Activated CD8-positive, alpha-beta memory T cell treated with anti-CD3 and anti-CD28 coated beads for 4 hours (primary cell): ENCODE measurements at regions not wholly inside any gene's neighbourhood (a gene's known extent, or its start where the extent isn't known, plus 50 kb on each side); places are given as distances from the start of the nearest gene placed in this dataset.
A peak's percentile ranks its signal among the peaks of the same experiment; 100 is the strongest.
"Not testable (repeated sequence)": the region's sequence is repeated elsewhere in the genome, so short reads cannot be mapped to it uniquely, and the experiment has no call there.

Experiments
- DNase-seq, 2 donors: peaks; one replicate each; pipeline ENCODE4 v3.0.0-alpha.2; 2020; ENCODE audit warnings: low read depth in 2 of 2

- not testable (repeated sequence) for DNase-seq
Measured at GRCh38 chr16:29168515-29169259, 183.8 kb downstream of the LAT start.

GRCh38 chr16:29164442-29165089, 179.7 kb downstream of the LAT start:
- not testable (repeated sequence) for DNase-seq

GRCh38 chr16:29160171-29160570, 175.3 kb downstream of the LAT start:
- DNase-seq = not testable (repeated sequence)

GRCh38 chr16:29159603-29160002, 174.8 kb downstream of the LAT start:
- DNase-seq = not testable (repeated sequence)

DNA sequence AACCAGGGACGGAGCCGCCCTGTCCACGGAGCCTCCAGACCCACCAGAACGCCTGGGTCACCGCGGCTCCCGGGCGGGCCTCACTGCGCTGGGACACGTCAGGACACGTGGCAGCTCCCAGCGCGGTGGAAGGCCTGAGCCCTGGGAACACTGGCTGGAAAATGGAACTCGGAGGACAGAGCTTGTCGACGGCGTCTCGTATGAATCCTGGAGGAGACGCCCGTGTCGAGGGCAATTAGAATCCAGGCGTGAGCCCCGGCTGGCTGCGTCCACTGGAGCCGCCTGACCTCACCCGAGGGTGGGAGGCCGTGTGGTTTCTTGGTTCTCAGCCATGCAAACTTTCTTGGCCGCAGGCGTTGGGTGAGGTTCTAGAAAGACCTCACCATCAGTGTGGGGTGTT, 173.9 kb downstream of the LAT start:
- DNase-seq = no peak

DNA sequence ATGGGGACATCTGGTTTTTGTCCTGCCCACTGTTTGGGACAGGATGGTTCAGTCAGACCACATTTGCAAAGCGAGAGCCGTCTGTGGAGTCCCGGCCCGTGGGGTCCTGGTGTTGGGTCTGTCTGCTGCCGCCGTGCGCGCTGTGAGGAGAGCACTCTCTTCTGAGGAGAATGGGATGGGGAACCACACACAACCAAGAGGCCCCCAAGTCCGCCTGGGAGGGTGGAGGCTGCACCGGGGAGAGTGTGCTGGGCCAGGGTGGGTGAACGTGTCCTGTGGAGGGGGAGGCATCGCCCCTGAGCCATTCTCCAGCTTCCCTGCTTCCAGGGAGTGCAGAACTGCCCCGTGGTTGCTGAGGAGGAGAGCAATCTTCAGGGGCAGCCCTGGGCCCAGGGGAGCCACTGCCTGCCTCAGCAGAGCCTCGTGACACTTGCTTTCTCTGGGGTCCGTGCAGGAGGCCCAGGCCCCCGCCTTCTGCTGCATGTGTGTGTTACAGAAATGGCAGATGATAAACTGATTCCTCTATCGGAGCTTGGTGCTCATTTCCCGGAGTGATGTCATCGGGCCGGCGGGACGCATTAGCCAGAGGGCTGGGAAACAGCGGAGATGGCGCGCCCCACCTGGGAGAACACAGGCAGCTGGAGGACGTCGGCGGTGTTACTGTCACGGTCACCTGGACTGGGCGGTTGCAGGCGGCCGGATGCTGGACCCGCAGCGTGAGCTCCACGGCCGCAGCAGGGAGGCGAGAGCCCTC, 173.4 kb downstream of the LAT start:
- not testable (repeated sequence) for DNase-seq

GRCh38 chr16:29157051-29157923, 172.4 kb downstream of the LAT start:
- DNase-seq = not testable (repeated sequence)

GRCh38 chr16:29156511-29156910, 171.7 kb downstream of the LAT start:
- no peak for DNase-seq

DNA sequence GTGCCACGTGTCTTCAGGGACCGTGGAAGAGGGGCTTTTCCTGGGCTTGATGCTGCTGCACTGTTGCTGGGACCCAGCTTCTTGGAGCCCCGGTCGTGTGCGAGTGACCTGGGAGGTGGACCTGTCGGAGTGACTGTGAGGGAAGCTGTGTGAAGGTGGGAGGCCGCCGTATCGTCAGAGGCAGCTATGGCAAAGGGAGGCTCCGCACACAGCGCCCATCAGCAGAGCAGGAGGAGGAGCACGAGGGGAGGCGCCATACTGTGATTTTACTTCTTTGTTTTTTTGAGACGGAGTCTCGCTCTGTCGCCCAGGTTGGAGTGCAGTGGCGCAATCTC, 171.0 kb downstream of the LAT start:
- not testable (repeated sequence) for DNase-seq

DNA sequence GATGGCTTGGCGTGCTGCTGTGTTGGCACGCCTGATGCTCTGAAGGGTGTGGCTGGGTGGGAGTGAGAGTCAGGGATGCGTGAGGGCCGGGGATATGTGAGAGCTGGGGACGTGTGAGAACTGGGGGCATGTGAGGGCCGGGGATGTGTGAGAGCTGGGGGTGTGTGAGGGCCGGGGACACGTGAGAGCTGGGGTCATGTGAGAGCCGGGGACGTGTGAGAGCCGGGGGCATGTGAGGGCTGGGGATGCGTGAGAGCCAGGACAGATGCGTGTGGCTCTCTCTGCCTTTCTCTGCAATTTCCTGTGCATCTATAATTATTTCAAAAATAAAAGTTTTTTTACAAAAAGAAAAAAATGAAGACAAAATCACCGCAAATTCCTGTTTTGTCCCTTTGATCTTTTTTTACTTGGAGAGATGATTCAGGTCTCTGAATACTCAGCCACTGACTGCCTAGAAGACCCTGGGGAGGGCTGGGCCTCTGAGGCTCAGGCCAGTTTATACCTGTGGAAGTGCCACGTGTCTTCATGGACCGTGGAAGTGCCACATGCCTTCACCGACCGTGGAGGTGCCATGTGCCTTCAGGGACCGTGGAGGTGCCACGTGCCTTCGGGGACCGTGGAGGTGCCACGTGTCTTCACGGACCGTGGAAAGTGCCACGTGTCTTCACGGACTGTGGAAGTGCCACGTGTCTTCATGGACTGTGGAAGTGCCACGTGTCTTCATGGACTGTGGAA, 170.4 kb downstream of the LAT start:
- DNase-seq = not testable (repeated sequence)

DNA sequence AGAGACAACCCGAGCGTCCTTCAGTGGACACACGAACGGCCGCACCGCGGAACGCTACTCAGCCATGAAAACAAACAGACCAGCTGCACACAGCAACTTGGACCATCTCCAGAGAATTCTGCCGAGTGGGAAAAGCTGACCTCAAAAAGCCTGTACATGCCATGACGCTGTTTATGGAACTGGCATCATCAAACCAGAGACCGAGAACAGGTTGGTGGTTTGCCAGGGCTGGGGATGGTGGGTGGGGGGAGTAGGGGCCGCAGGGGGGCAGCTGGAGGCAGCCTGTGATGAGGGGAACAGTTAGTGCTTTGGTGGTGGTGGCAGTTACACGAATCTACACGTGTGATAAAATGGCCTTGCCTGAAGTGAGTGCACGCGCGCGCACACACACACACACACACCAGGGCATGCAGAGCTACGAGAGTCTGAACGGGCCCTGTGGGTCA, 169.8 kb downstream of the LAT start:
- no peak for DNase-seq

DNA sequence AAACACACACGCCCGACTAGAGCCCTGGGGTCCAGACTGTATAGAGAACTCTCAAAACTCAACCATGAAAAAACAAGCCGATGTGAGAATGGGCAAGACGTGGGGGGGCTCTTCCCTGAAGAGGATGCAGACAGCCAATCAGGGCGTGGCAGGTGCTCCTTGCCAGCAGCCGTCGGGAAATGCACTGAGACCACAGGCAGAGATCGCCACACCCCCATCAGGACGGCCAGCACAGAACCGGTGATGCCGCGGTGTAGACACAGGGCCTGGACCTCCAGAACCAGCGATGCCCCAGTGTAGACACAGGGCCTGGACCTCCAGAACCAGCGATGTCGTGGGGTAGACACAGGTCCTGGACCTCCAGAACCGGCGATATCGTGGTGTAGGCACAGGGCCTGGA, 169.2 kb downstream of the LAT start:
- no peak for DNase-seq

GRCh38 chr16:29153307-29153706, 168.5 kb downstream of the LAT start:
- not testable (repeated sequence) for DNase-seq

GRCh38 chr16:29152544-29153031, 167.7 kb downstream of the LAT start:
- not testable (repeated sequence) for DNase-seq

- DNase-seq = no peak
Measured at GRCh38 chr16:29151317-29151716, 166.5 kb downstream of the LAT start.

GRCh38 chr16:29149912-29150311, 165.1 kb downstream of the LAT start:
- not testable (repeated sequence) for DNase-seq

DNA sequence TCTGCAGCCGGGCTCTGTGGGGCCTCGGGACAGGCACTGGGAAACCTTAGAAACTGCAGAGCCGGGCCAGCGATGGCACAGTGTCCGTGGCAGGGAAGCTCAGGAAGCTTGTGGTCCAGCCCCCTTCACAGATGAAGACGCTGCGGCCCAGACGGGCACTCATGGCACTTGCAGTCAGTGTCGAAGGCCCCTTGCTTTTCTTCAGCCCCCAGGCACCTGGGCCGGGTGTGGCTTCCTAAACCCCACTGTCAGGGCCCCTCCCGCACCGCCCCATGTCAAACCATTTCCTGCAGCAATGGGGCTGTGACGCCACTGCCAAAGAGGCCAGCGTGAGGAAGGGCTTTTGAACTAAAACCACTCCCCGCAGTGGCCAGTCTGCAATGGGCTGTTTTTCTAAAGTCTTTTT, 164.0 kb downstream of the LAT start:
- DNase-seq = peak; percentile 39 to 42

- DNase-seq = peak; percentile 19 to 23
Measured at GRCh38 chr16:29148131-29148691, 163.4 kb downstream of the LAT start.

DNA sequence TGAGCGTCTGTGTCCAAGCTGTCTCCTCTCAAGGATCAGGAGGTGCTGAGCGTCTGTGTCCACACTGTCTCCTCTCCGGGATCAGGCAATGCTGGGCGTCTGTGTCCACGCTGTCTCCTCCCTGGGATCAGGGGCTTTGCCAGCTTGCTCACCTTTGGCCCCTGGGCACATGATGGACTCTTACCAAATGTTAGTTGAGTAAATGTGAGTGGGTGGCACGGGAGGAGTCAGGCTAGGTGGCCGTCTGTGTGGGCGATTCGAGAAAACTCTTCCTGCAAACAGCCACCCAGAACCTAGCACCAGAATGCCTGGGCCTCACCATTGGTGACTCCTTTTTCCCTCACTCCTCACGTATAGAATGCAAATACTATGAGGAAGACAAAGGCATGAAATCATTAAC, 162.9 kb downstream of the LAT start:
- DNase-seq = not testable (repeated sequence)
